GM18867 (cell line): ENCODE measurements at regions not wholly inside any gene's neighbourhood (a gene's known extent, or its start where the extent isn't known, plus 50 kb on each side); places are given as distances from the start of the nearest gene placed in this dataset.

Experiments used
- ATAC-seq: cut with Tn5 transposase; IDR thresholded peaks from one replicate; pipeline ENCODE4 v1.9.1; 2021; ENCODE audit warnings: mild to moderate bottlenecking, moderate library complexity; ENCODE audit not compliant: unreplicated experiment

- peak; percentile 96 for ATAC-seq
These were observed 262.0 kb downstream of the ADRA2A start for GRCh38 chr10:111338805-111339204.

GRCh38 chr10:111344804-111345203, 268.0 kb downstream of the ADRA2A start:
- peak; percentile 97 for ATAC-seq

GRCh38 chr10:111347386-111348013, 270.7 kb downstream of the ADRA2A start:
- ATAC-seq: no peak

GRCh38 chr10:111348076-111348475, 271.2 kb downstream of the ADRA2A start:
- no peak for ATAC-seq

- ATAC-seq: no peak
These were observed 278.0 kb downstream of the ADRA2A start for GRCh38 chr10:111354859-111355258.

- ATAC-seq: no peak
These were observed 279.7 kb downstream of the ADRA2A start for GRCh38 chr10:111356571-111356970.

GRCh38 chr10:111357859-111358258, 281.0 kb downstream of the ADRA2A start:
- no peak for ATAC-seq

- ATAC-seq: peak; percentile 99
These were observed 283.6 kb downstream of the ADRA2A start for GRCh38 chr10:111360260-111360925.

GRCh38 chr10:111367531-111367930, 290.7 kb downstream of the ADRA2A start:
- no peak for ATAC-seq

GRCh38 chr10:111370101-111370500, 293.3 kb downstream of the ADRA2A start:
- no peak for ATAC-seq

- no peak for ATAC-seq
These were observed 296.9 kb downstream of the ADRA2A start for GRCh38 chr10:111373696-111374095.

- no peak for ATAC-seq
These were observed 302.8 kb downstream of the ADRA2A start for GRCh38 chr10:111379534-111380187.

- no peak for ATAC-seq
These were observed 307.7 kb downstream of the ADRA2A start for GRCh38 chr10:111384556-111384955.

- no peak for ATAC-seq
These were observed 314.2 kb downstream of the ADRA2A start for GRCh38 chr10:111390813-111391563.

GRCh38 chr10:111392159-111392558, 315.3 kb downstream of the ADRA2A start:
- ATAC-seq: no peak

GRCh38 chr10:111392910-111393309, 316.1 kb downstream of the ADRA2A start:
- no peak for ATAC-seq

GRCh38 chr10:111410740-111411139, 333.9 kb downstream of the ADRA2A start:
- ATAC-seq: no peak

- no peak for ATAC-seq
These were observed 348.6 kb downstream of the ADRA2A start for GRCh38 chr10:111425459-111425858.

- no peak for ATAC-seq
These were observed 352.6 kb downstream of the ADRA2A start for GRCh38 chr10:111429288-111430028.

- ATAC-seq: no peak
These were observed 353.2 kb downstream of the ADRA2A start for GRCh38 chr10:111430070-111430469.

- ATAC-seq: no peak
These were observed 355.8 kb downstream of the ADRA2A start for GRCh38 chr10:111432588-111432987.
